Panc1 (cell line): ENCODE measurements at regions not wholly inside any gene's neighbourhood (a gene's known extent, or its start where the extent isn't known, plus 50 kb on each side); places are given as distances from the start of the nearest gene placed in this dataset.

Experiments
- ATAC-seq: fragments of 200-7000 bp; cut with Tn5 transposase; 2 replicates; pipeline ENCODE4 v1.9.1; 2020; ENCODE audit warnings: mild to moderate bottlenecking, moderate library complexity
- BruUV-seq: library from RNA; stranded (reverse); fragments of 400-500 nt; replicated peaks from 2 replicates; lab custom pipeline; 2021; lab: Mats Ljungman, UMichigan
- CTCF ChIA-PET: fragments of 300-600 bp; sonication (Branson Sonifier 250); formaldehyde crosslinking; loops from one replicate; lab custom pipeline; 2022; ENCODE audit warnings: antibody characterized with exemption; lab: Charles Lee
- POLR2A ChIA-PET: fragments of 300-600 bp; sonication (Branson Sonifier 250); formaldehyde crosslinking; loops from one replicate; lab custom pipeline; 2022; ENCODE audit warnings: antibody characterized with exemption; lab: Charles Lee
- DNase-seq: peaks from one replicate; pipeline ENCODE4 v3.0.0-alpha.2; 2010; ENCODE audit warnings: low read depth, low spot score
- H3K27ac ChIP-seq: 2 replicates; pipeline ENCODE4 v1.5.1; 2011; ENCODE audit warnings: mild to moderate bottlenecking, low read length, inconsistent platforms
- H3K27me3 ChIP-seq: fragments of 200-500 bp; sonication (Bioruptor generic); 2 replicates; pipeline ENCODE4 v1.6.0; 2014; ENCODE audit warnings: low read length, inconsistent platforms; ENCODE audit not compliant: control insufficient read depth, insufficient read depth
- H3K36me3 ChIP-seq: fragments of 200-500 bp; sonication (Bioruptor generic); 2 replicates; pipeline ENCODE4 v1.5.1; 2014; ENCODE audit warnings: inconsistent platforms, mild to moderate bottlenecking, low read length, moderate library complexity; ENCODE audit not compliant: control insufficient read depth, insufficient read depth
- H3K4me1 ChIP-seq: 2 replicates; pipeline ENCODE4 v1.5.1; 2011; ENCODE audit warnings: inconsistent platforms, mild to moderate bottlenecking, low read length, moderate library complexity; ENCODE audit not compliant: control insufficient read depth, insufficient read depth
- H3K4me3 ChIP-seq, 2 experiments: 2 replicates each; pipeline ENCODE4 v1.5.1; 2011 to 2012; ENCODE audit warnings: low read depth in 2 of 2, low read length in 2 of 2, mild to moderate bottlenecking in 2 of 2, inconsistent platforms in 1 of 2, moderate library complexity in 1 of 2
- H3K9me3 ChIP-seq: fragments of 200-500 bp; sonication (Bioruptor generic); 2 replicates; pipeline ENCODE4 v1.5.1; 2014; ENCODE audit warnings: low read depth, mild to moderate bottlenecking, inconsistent platforms, low read length, moderate library complexity; ENCODE audit not compliant: control insufficient read depth, insufficient read depth
- POLR2AphosphoS5 ChIP-seq: IDR thresholded peaks from 2 replicates; pipeline ENCODE4 v1.6.1; 2012; ENCODE audit warnings: mild to moderate bottlenecking, low read depth, low read length, moderate library complexity
- SIN3A ChIP-seq: IDR thresholded peaks from 2 replicates; pipeline ENCODE4 v1.6.1; 2012; ENCODE audit warnings: low read depth, mild to moderate bottlenecking, low read length, moderate library complexity, borderline replicate concordance; ENCODE audit not compliant: insufficient read depth
- TCF7L2 ChIP-seq: IDR thresholded peaks from 2 replicates; pipeline ENCODE4 v1.6.1; 2011; ENCODE audit warnings: mild to moderate bottlenecking, low read depth, low read length, inconsistent platforms
- in situ Hi-C: cut with HindIII; loops from 2 replicates; pipeline ENCODE4 v1.10.0; 2016; ENCODE audit warnings: low sequenced_read_pairs, low pct_unique_long_range_greater_than_20kb
- intact Hi-C: fragments of 100-400 bp; cut with micrococcal nuclease; formaldehyde crosslinking; loops from one replicate; pipeline ENCODE4 v1.10.0; 2022; ENCODE audit not compliant: unreplicated experiment
- TF ChIP-seq, protein P1 (sequence below), 2 experiments: IDR thresholded peaks; 2 replicates each; pipeline ENCODE4 v1.6.1; 2011 to 2012; ENCODE audit warnings: low read depth in 2 of 2, control low read depth in 1 of 2, low read length in 1 of 2, mild to moderate bottlenecking in 1 of 2, moderate library complexity in 1 of 2; ENCODE audit not compliant: insufficient read depth in 1 of 2
- TF ChIP-seq, protein P2 (sequence below): fragments of 450-650 bp; IDR thresholded peaks from 2 replicates; pipeline ENCODE4 v1.5.1; 2017; ENCODE audit warnings: mild to moderate bottlenecking

DNA sequence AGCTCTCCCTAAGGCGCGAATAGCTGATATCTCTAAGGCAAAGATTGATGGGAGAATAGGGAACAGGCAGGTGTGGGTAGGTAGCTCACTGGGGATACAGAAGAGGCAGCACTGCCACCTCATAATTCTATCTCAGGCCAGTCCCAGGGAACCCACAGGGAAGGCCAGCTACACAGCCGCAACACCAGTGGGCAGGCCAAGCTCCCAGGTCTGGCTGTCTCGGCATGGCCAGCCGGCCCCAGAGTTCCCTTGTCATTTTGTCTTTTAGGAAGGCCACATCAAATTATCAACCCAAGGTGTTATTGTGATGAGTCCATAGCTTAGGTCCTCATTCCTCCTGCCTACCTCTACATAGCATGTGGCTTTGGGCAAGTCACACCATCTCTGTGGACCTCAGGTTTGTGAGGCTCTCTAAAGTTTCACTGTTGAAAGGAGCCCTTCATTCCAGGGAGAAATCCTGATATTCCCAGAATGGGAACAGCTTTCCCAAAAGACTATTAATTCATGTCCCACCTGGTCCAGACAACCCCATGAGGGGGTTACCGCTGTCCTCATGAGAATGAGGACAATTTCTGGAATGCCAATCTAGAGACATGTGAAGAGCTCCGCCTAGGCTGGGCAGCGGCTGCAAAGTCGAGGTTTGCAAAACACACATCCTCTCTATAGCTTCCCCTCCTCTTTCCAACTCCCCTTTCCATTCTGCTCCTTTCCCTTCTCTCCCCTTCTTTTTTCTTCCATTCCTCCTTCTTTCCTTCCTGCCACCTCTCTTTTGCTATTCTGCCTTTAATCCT lies 287.1 kb upstream of the ID2 start:
- no peak for TF ChIP-seq SIN3A
- TF ChIP-seq, protein P1, sequence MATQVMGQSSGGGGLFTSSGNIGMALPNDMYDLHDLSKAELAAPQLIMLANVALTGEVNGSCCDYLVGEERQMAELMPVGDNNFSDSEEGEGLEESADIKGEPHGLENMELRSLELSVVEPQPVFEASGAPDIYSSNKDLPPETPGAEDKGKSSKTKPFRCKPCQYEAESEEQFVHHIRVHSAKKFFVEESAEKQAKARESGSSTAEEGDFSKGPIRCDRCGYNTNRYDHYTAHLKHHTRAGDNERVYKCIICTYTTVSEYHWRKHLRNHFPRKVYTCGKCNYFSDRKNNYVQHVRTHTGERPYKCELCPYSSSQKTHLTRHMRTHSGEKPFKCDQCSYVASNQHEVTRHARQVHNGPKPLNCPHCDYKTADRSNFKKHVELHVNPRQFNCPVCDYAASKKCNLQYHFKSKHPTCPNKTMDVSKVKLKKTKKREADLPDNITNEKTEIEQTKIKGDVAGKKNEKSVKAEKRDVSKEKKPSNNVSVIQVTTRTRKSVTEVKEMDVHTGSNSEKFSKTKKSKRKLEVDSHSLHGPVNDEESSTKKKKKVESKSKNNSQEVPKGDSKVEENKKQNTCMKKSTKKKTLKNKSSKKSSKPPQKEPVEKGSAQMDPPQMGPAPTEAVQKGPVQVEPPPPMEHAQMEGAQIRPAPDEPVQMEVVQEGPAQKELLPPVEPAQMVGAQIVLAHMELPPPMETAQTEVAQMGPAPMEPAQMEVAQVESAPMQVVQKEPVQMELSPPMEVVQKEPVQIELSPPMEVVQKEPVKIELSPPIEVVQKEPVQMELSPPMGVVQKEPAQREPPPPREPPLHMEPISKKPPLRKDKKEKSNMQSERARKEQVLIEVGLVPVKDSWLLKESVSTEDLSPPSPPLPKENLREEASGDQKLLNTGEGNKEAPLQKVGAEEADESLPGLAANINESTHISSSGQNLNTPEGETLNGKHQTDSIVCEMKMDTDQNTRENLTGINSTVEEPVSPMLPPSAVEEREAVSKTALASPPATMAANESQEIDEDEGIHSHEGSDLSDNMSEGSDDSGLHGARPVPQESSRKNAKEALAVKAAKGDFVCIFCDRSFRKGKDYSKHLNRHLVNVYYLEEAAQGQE (IDR thresholded peaks at IDR 0.05; ENCODE audit: insufficient read depth in 1 of 2, low read depth in 2 of 2, low read length in 1 of 2) = no peak
- no peak for ATAC-seq
- H3K4me1 ChIP-seq = no peaks in the 10 kb centered on the region
- no peak overlapping the region for H3K27ac ChIP-seq
- H3K27me3 ChIP-seq = no peaks in the 10 kb centered on the region
- no peak overlapping the region for H3K4me3 ChIP-seq
- intact Hi-C loops = no loop called here
- DNase-seq = no peak
- no TSS peak for BruUV-seq
- ChIA-PET CTCF (no interaction called here), POLR2A (no interaction called here)
- no peaks in the 10 kb centered on the region for H3K9me3 ChIP-seq
- H3K36me3 ChIP-seq = no peaks in the 10 kb centered on the region
- in situ Hi-C loops = no loop called here

DNA sequence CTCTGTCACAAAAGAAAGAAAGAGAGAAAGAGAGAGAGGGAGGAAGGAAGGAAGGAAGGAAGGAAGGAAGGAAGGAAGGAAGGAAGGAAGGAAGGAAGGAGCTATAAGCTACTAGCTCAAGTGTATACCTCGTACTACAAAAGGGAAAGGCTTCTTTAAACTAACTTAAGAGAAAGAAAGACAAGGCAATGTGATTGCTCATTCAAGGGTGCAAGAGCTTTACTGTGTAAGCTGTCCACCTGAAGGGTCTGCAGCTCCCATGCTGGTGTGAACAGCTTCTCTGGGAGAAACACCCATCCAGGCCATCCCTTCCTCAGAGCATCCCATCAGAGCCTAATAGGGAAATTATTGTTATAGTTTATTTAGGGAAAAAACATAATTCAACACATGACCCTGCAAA lies 286.1 kb upstream of the ID2 start:
- Histone ChIP-seq H3K4me1 (no peaks in the 10 kb centered on the region), H3K9me3 (no peaks in the 10 kb centered on the region), H3K4me3 (no peak overlapping the region), H3K27me3 (no peaks in the 10 kb centered on the region), H3K27ac (no peak overlapping the region), H3K36me3 (no peaks in the 10 kb centered on the region)
- DNase-seq = no peak
- CTCF ChIA-PET = interaction anchor here (0.6 kb wide), 1 partner anchor 486 kb away, joined by 5 read pairs; no protein-coding TSS in a partner anchor
- in situ Hi-C loops (no loop called here), intact Hi-C loops (no loop called here)
- TF ChIP-seq TCF7L2 (no peak), POLR2AphosphoS5 (no peak), SIN3A (no peak)
- TF ChIP-seq, protein P2, sequence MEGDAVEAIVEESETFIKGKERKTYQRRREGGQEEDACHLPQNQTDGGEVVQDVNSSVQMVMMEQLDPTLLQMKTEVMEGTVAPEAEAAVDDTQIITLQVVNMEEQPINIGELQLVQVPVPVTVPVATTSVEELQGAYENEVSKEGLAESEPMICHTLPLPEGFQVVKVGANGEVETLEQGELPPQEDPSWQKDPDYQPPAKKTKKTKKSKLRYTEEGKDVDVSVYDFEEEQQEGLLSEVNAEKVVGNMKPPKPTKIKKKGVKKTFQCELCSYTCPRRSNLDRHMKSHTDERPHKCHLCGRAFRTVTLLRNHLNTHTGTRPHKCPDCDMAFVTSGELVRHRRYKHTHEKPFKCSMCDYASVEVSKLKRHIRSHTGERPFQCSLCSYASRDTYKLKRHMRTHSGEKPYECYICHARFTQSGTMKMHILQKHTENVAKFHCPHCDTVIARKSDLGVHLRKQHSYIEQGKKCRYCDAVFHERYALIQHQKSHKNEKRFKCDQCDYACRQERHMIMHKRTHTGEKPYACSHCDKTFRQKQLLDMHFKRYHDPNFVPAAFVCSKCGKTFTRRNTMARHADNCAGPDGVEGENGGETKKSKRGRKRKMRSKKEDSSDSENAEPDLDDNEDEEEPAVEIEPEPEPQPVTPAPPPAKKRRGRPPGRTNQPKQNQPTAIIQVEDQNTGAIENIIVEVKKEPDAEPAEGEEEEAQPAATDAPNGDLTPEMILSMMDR = no peak
- TF ChIP-seq, protein P1 (IDR thresholded peaks at IDR 0.05; ENCODE audit: insufficient read depth in 1 of 2, low read depth in 2 of 2, low read length in 1 of 2) = no peak
- no TSS peak for BruUV-seq
- POLR2A ChIA-PET = no interaction called here
- ATAC-seq = no peak
